ENCODE measurements at regions not wholly inside any gene's neighbourhood (a gene's known extent, or its start where the extent isn't known, plus 50 kb on each side); places are given as distances from the start of the nearest gene placed in this dataset.

GRCh38 chr2:382728-383022, 94.8 kb upstream of the ALKAL2 start:
- 95 to 97% methylated on average over 5 to 7 of the region's 7 CpGs for WGBS, 2 experiments (ENCODE audit: insufficient coverage in 1 of 2, insufficient read length in 1 of 2)
- H3K4me1 ChIP-seq (ENCODE audit: control insufficient read depth, insufficient read depth, low read length), result no peaks in the 10 kb centered on the region
- no peak overlapping the region for H3K27ac ChIP-seq (ENCODE audit: low read depth, low read length)
- H3K4me3 Mint-ChIP-seq, result no peak overlapping the region
- no peaks in the 10 kb centered on the region for H3K27me3 Mint-ChIP-seq (ENCODE audit: insufficient read depth)
- H3K36me3 ChIP-seq (ENCODE audit: control insufficient read depth, insufficient read depth, low read length), result no peaks in the 10 kb centered on the region
- no peaks in the 10 kb centered on the region for H3K9me3 Mint-ChIP-seq
- no peaks in the 10 kb centered on the region for H3K9me3 ChIP-seq (ENCODE audit: control insufficient read depth, low read length)
- no peaks in the 10 kb centered on the region for H3K27me3 ChIP-seq (ENCODE audit: control insufficient read depth, insufficient read depth, low read length, poor library complexity, severe bottlenecking)
- H3K9ac ChIP-seq (ENCODE audit: extremely low read depth, low read length, poor library complexity, severe bottlenecking), result no peak overlapping the region
- H3K27ac Mint-ChIP-seq, result no peak overlapping the region
- H3K4me3 ChIP-seq (ENCODE audit: low read length), result no peak overlapping the region
- H3K4me1 Mint-ChIP-seq, result peaks cover 2% of the 10 kb centered on the region
- H3K36me3 Mint-ChIP-seq (ENCODE audit: low read depth), result no peaks in the 10 kb centered on the region
- DNase-seq, result peak; percentile 26
- TF ChIP-seq, protein P1, sequence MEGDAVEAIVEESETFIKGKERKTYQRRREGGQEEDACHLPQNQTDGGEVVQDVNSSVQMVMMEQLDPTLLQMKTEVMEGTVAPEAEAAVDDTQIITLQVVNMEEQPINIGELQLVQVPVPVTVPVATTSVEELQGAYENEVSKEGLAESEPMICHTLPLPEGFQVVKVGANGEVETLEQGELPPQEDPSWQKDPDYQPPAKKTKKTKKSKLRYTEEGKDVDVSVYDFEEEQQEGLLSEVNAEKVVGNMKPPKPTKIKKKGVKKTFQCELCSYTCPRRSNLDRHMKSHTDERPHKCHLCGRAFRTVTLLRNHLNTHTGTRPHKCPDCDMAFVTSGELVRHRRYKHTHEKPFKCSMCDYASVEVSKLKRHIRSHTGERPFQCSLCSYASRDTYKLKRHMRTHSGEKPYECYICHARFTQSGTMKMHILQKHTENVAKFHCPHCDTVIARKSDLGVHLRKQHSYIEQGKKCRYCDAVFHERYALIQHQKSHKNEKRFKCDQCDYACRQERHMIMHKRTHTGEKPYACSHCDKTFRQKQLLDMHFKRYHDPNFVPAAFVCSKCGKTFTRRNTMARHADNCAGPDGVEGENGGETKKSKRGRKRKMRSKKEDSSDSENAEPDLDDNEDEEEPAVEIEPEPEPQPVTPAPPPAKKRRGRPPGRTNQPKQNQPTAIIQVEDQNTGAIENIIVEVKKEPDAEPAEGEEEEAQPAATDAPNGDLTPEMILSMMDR (conservative IDR thresholded peaks at IDR 0.05), result no peak

GRCh38 chr2:381941-382727, 94.2 kb upstream of the ALKAL2 start:
- TF ChIP-seq, protein P1 (conservative IDR thresholded peaks at IDR 0.05), result no peak
- H3K9ac ChIP-seq (ENCODE audit: extremely low read depth, low read length, poor library complexity, severe bottlenecking), result no peak overlapping the region
- no peaks in the 10 kb centered on the region for H3K4me1 ChIP-seq (ENCODE audit: control insufficient read depth, insufficient read depth, low read length)
- peaks cover 2% of the 10 kb centered on the region for H3K4me1 Mint-ChIP-seq
- no peak overlapping the region for H3K27ac ChIP-seq (ENCODE audit: low read depth, low read length)
- no peaks in the 10 kb centered on the region for H3K9me3 ChIP-seq (ENCODE audit: control insufficient read depth, low read length)
- no peaks in the 10 kb centered on the region for H3K36me3 Mint-ChIP-seq (ENCODE audit: low read depth)
- H3K4me3 Mint-ChIP-seq, result no peak overlapping the region
- H3K27ac Mint-ChIP-seq, result no peak overlapping the region
- peak; percentile 50 for DNase-seq
- no peak overlapping the region for H3K4me3 ChIP-seq (ENCODE audit: low read length)
- no peaks in the 10 kb centered on the region for H3K36me3 ChIP-seq (ENCODE audit: control insufficient read depth, insufficient read depth, low read length)
- WGBS, 2 experiments (ENCODE audit: insufficient coverage in 1 of 2, insufficient read length in 1 of 2), result 65 to 72% methylated on average over 8 to 20 of the region's 20 CpGs
- H3K27me3 ChIP-seq (ENCODE audit: control insufficient read depth, insufficient read depth, low read length, poor library complexity, severe bottlenecking), result no peaks in the 10 kb centered on the region
- peaks cover 4% of the 10 kb centered on the region for H3K9me3 Mint-ChIP-seq
- H3K27me3 Mint-ChIP-seq (ENCODE audit: insufficient read depth), result no peaks in the 10 kb centered on the region

DNA sequence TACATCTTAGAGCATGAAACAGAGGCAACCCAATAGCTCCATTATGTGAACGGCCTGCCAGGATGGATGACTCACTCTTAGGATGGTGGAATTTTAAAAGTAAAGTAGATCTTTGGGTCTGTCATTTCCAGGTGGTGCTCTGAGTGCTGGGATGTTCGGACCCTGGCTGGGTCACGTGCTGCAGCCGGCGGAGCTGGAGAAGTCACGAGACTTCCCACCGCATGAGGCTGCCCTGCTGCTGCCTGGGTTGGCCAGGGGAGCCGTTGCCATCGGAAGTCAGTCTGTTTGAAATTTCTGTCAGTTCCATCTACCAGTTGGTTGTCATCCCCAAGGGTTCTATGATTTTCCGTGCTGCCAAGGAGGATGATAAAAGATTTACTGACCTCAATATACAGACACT, 93.3 kb upstream of the ALKAL2 start:
- peaks cover 4% of the 10 kb centered on the region for H3K9me3 Mint-ChIP-seq
- no peaks in the 10 kb centered on the region for H3K27me3 ChIP-seq (ENCODE audit: control insufficient read depth, insufficient read depth, low read length, poor library complexity, severe bottlenecking)
- TF ChIP-seq, protein P1 (conservative IDR thresholded peaks at IDR 0.05), result no peak
- H3K36me3 ChIP-seq (ENCODE audit: control insufficient read depth, insufficient read depth, low read length), result no peaks in the 10 kb centered on the region
- peak; percentile 40 for DNase-seq
- 90 to 97% methylated on average over 9 to 10 of the region's 10 CpGs for WGBS, 2 experiments (ENCODE audit: insufficient coverage in 1 of 2, insufficient read length in 1 of 2)
- H3K27me3 Mint-ChIP-seq (ENCODE audit: insufficient read depth), result no peaks in the 10 kb centered on the region
- no peak overlapping the region for H3K27ac ChIP-seq (ENCODE audit: low read depth, low read length)
- H3K4me1 ChIP-seq (ENCODE audit: control insufficient read depth, insufficient read depth, low read length), result no peaks in the 10 kb centered on the region
- H3K4me3 ChIP-seq (ENCODE audit: low read length), result no peak overlapping the region
- no peak overlapping the region for H3K4me3 Mint-ChIP-seq
- peaks cover 2% of the 10 kb centered on the region for H3K4me1 Mint-ChIP-seq
- H3K27ac Mint-ChIP-seq, result no peak overlapping the region
- no peaks in the 10 kb centered on the region for H3K36me3 Mint-ChIP-seq (ENCODE audit: low read depth)
- no peak overlapping the region for H3K9ac ChIP-seq (ENCODE audit: extremely low read depth, low read length, poor library complexity, severe bottlenecking)
- H3K9me3 ChIP-seq (ENCODE audit: control insufficient read depth, low read length), result no peaks in the 10 kb centered on the region
